ENCODE measurements at regions not wholly inside any gene's neighbourhood (a gene's known extent, or its start where the extent isn't known, plus 50 kb on each side); places are given as distances from the start of the nearest gene placed in this dataset.

- no peak for DNase-seq (ENCODE audit: insufficient read length, low spot score, missing footprints)
- no peak overlapping the region for H3K4me3 ChIP-seq (ENCODE audit: insufficient read depth, low read length)
- no peaks in the 10 kb centered on the region for H3K27me3 ChIP-seq (ENCODE audit: insufficient read depth, low read length)
- H3K36me3 ChIP-seq (ENCODE audit: insufficient read depth, low read length) = no peaks in the 10 kb centered on the region
- peaks cover 2% of the 10 kb centered on the region for H3K9me3 ChIP-seq (ENCODE audit: low read depth, low read length)
- no peak overlapping the region for H3K27ac ChIP-seq (ENCODE audit: low read depth, low read length)
- TF ChIP-seq CTCF (IDR thresholded peaks at IDR 0.05; ENCODE audit: extremely low read depth, low read depth, low read length) = no peak
- no peaks in the 10 kb centered on the region for H3K4me1 ChIP-seq (ENCODE audit: insufficient read depth, low read length)
- no peak overlapping the region for H3K4me2 ChIP-seq (ENCODE audit: insufficient read depth, low read length)
- H2AFZ ChIP-seq (ENCODE audit: low read length) = no peak overlapping the region
- no peaks in the 10 kb centered on the region for H4K20me1 ChIP-seq (ENCODE audit: insufficient read depth, low read length)
- H3K79me2 ChIP-seq (ENCODE audit: insufficient read depth, low read length) = no peaks in the 10 kb centered on the region
These were observed 1093.0 kb upstream of the MIR17HG start for GRCh38 chr13:90254437-90254836.

GRCh38 chr13:90256746-90257145, 1090.7 kb upstream of the MIR17HG start:
- Histone ChIP-seq H3K79me2 (ENCODE audit: insufficient read depth, low read length) (no peaks in the 10 kb centered on the region), H3K9me3 (ENCODE audit: low read depth, low read length) (peaks cover 2% of the 10 kb centered on the region), H3K4me2 (ENCODE audit: insufficient read depth, low read length) (no peak overlapping the region), H4K20me1 (ENCODE audit: insufficient read depth, low read length) (no peaks in the 10 kb centered on the region), H3K27ac (ENCODE audit: low read depth, low read length) (no peak overlapping the region), H3K4me1 (ENCODE audit: insufficient read depth, low read length) (no peaks in the 10 kb centered on the region), H3K27me3 (ENCODE audit: insufficient read depth, low read length) (no peaks in the 10 kb centered on the region), H3K4me3 (ENCODE audit: insufficient read depth, low read length) (no peak overlapping the region), H3K36me3 (ENCODE audit: insufficient read depth, low read length) (no peaks in the 10 kb centered on the region), H2AFZ (ENCODE audit: low read length) (no peak overlapping the region)
- DNase-seq (ENCODE audit: insufficient read length, low spot score, missing footprints) = no peak
- TF ChIP-seq CTCF (IDR thresholded peaks at IDR 0.05; ENCODE audit: extremely low read depth, low read depth, low read length) = no peak

GRCh38 chr13:90258129-90258528, 1089.4 kb upstream of the MIR17HG start:
- no peaks in the 10 kb centered on the region for H3K36me3 ChIP-seq (ENCODE audit: insufficient read depth, low read length)
- H3K4me2 ChIP-seq (ENCODE audit: insufficient read depth, low read length) = no peak overlapping the region
- no peaks in the 10 kb centered on the region for H4K20me1 ChIP-seq (ENCODE audit: insufficient read depth, low read length)
- no peak for DNase-seq (ENCODE audit: insufficient read length, low spot score, missing footprints)
- peaks cover 2% of the 10 kb centered on the region for H3K9me3 ChIP-seq (ENCODE audit: low read depth, low read length)
- no peak for TF ChIP-seq CTCF (IDR thresholded peaks at IDR 0.05; ENCODE audit: extremely low read depth, low read depth, low read length)
- H3K4me1 ChIP-seq (ENCODE audit: insufficient read depth, low read length) = no peaks in the 10 kb centered on the region
- no peaks in the 10 kb centered on the region for H3K27me3 ChIP-seq (ENCODE audit: insufficient read depth, low read length)
- H3K27ac ChIP-seq (ENCODE audit: low read depth, low read length) = no peak overlapping the region
- no peak overlapping the region for H3K4me3 ChIP-seq (ENCODE audit: insufficient read depth, low read length)
- H3K79me2 ChIP-seq (ENCODE audit: insufficient read depth, low read length) = no peaks in the 10 kb centered on the region
- H2AFZ ChIP-seq (ENCODE audit: low read length) = no peak overlapping the region

GRCh38 chr13:90261343-90261742, 1086.1 kb upstream of the MIR17HG start:
- no peaks in the 10 kb centered on the region for H4K20me1 ChIP-seq (ENCODE audit: insufficient read depth, low read length)
- H2AFZ ChIP-seq (ENCODE audit: low read length) = no peak overlapping the region
- TF ChIP-seq CTCF (IDR thresholded peaks at IDR 0.05; ENCODE audit: extremely low read depth, low read depth, low read length) = no peak
- no peak overlapping the region for H3K4me3 ChIP-seq (ENCODE audit: insufficient read depth, low read length)
- H3K36me3 ChIP-seq (ENCODE audit: insufficient read depth, low read length) = no peaks in the 10 kb centered on the region
- H3K27ac ChIP-seq (ENCODE audit: low read depth, low read length) = no peak overlapping the region
- H3K9me3 ChIP-seq (ENCODE audit: low read depth, low read length) = peaks cover 2% of the 10 kb centered on the region
- no peaks in the 10 kb centered on the region for H3K27me3 ChIP-seq (ENCODE audit: insufficient read depth, low read length)
- no peaks in the 10 kb centered on the region for H3K79me2 ChIP-seq (ENCODE audit: insufficient read depth, low read length)
- no peak overlapping the region for H3K4me2 ChIP-seq (ENCODE audit: insufficient read depth, low read length)
- no peaks in the 10 kb centered on the region for H3K4me1 ChIP-seq (ENCODE audit: insufficient read depth, low read length)
- DNase-seq (ENCODE audit: insufficient read length, low spot score, missing footprints) = no peak

Data from osteoblast (primary cell).